ENCODE measurements at regions not wholly inside any gene's neighbourhood (a gene's known extent, or its start where the extent isn't known, plus 50 kb on each side); places are given as distances from the start of the nearest gene placed in this dataset.
"Not testable (repeated sequence)": the region's sequence is repeated elsewhere in the genome, so short reads cannot be mapped to it uniquely, and the experiment has no call there.

- peak; percentile 89 for DNase-seq
These were observed 389.2 kb downstream of the SRGAP2C start for GRCh38 chr1:121573881-121574504.

GRCh38 chr1:121574505-121574899, 389.7 kb downstream of the SRGAP2C start:
- DNase-seq = not testable (repeated sequence)

GRCh38 chr1:121582898-121583297, 398.1 kb downstream of the SRGAP2C start:
- DNase-seq = not testable (repeated sequence)

- DNase-seq = peak; percentile 31
These were observed 401.8 kb downstream of the SRGAP2C start for GRCh38 chr1:121586369-121587229.

- DNase-seq = no peak
These were observed 402.4 kb downstream of the SRGAP2C start for GRCh38 chr1:121587230-121587569.

- peak; percentile 72 for DNase-seq
These were observed 403.0 kb downstream of the SRGAP2C start for GRCh38 chr1:121587777-121588176.

- DNase-seq = no peak
These were observed 409.3 kb downstream of the SRGAP2C start for GRCh38 chr1:121594096-121594495.

GRCh38 chr1:121595089-121595488, 410.3 kb downstream of the SRGAP2C start:
- DNase-seq = no peak

- DNase-seq = not testable (repeated sequence)
These were observed 420.2 kb downstream of the SRGAP2C start for GRCh38 chr1:121604843-121605444.

- DNase-seq = not testable (repeated sequence)
These were observed 422.7 kb downstream of the SRGAP2C start for GRCh38 chr1:121607499-121607898.
